NCI-H2171 treated with DMSO at 0.1 percent for 48 hours (cell line): ENCODE measurements at regions not wholly inside any gene's neighbourhood (a gene's known extent, or its start where the extent isn't known, plus 50 kb on each side); places are given as distances from the start of the nearest gene placed in this dataset.
"Not testable (repeated sequence)": the region's sequence is repeated elsewhere in the genome, so short reads cannot be mapped to it uniquely, and the experiment has no call there.

Experiments used
- DNase-seq: peaks from one replicate; lab custom pipeline; 2025; lab: John Stamatoyannopoulos, UW

DNA sequence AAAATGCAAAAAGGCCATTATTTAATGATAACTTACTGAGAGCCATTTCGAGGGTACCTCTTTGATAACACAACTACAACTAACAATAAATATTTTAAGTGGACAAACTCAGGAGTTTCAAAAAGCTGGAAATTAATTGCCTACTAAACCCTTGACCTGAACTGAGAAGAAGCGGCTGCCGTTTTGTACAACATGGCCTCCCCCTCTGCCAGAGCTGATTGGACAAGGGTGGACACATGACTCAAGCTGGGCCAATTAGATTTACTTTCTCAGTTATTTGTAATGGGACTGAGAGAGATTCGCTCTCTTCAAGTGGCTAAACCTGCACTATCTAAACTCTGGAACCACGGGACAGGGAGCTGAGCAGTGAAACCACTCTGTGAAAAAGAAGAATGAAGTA, 135.9 kb upstream of the SERPINE2 start:
- peak; percentile 10 for DNase-seq

DNA sequence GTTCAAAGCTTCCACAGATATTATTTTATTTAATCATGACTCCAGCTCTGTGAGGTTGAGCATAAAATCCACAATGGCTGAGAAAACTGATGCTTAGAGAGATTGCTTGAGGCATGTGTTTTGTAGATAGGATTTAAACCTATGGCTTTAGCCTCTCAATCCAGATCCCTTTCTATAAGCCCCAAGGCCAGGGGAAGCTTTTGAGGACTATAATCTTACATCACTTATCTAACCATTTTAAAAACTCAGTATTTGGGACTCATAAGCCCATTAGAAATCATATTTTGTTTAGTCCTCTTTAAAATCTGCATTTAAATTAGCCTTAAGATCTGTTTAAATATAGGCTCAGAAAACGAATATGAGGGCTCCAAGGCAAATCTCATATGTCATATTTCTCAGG, 135.4 kb upstream of the SERPINE2 start:
- DNase-seq, result no peak

- no peak for DNase-seq
Observed at GRCh38 chr2:224173933-224174332, 134.8 kb upstream of the SERPINE2 start.

GRCh38 chr2:224173210-224173609, 134.1 kb upstream of the SERPINE2 start:
- DNase-seq, result no peak

DNA sequence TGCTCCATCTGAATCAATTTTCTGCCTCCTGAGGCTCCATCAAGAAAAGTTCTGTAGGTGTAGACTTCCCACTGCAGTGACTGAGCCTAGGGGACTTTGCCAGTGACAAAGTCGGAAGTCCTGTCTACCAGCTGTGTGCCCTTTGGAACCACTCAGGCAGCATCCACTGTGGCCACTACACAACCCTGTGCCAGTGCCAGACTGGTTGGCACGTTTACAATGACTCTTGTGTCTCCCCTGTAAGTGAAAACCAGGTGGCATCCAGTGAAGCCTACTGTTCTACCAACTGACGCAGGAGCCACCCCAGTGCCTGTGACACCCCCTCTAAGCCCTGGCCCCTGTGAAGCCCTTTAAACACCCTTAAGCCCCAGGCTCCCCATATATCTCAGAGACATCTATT, 132.1 kb upstream of the SERPINE2 start:
- no peak for DNase-seq

GRCh38 chr2:224169847-224170246, 130.8 kb upstream of the SERPINE2 start:
- no peak for DNase-seq

DNA sequence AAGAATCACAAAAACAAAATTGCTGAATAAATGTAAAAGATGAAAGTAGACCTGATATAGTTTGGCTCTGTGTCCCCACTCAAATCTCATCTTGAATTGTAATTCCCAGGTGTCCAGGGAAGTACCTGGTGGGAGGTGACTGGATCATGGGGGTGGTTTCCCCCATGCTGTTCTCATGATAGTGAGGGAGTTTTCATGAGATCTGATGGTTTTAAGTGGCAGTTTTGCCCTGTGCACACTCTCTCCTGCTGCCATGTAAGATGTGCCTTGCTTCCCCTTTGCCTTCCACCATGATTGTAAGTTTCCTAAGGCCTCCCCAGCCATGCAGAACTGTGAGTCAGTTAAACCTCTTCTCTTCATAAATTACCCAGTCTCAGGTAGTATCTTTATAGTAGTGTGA, 128.7 kb upstream of the SERPINE2 start:
- not testable (repeated sequence) for DNase-seq

DNA sequence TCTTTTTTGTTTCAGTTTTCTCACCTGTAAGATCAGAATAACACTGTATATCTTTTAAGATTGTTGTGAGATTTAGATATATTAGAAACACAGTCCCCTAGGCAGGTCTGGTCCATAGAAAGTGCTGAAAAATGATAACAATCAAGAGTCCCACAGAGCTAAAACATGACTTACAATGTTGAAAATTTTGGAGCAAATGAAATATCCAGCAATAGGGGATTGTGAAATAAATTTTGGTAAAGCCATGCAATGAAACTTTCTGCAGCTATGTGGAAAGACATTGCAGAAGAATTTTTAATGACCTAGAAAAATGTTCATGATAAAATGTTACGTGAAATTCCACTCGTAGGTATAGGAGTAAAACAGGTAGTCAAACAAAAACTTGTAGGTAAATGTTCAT, 127.6 kb upstream of the SERPINE2 start:
- DNase-seq, result no peak

GRCh38 chr2:224165901-224166319, 126.8 kb upstream of the SERPINE2 start:
- DNase-seq, result no peak

GRCh38 chr2:224163566-224164307, 124.7 kb upstream of the SERPINE2 start:
- no peak for DNase-seq

DNA sequence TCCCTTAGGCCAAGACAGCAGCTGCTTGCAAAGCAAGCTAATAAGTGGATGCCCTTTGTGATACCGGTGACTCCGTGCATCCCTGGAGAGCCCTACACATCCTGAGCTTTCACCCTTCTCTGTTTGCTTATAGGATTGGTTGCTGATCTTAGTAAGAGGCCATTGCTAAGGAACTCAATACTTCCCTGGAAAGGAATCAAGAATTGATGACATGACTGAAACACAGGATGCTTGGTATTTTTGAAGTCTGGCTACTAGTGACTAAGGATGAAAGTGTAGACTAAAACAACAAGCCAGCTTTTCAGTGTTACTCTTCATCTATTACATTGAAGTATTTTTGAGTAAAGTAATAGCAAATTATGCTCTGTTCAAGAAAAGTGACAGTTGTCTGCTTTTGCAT, 123.0 kb upstream of the SERPINE2 start:
- DNase-seq, result no peak

DNA sequence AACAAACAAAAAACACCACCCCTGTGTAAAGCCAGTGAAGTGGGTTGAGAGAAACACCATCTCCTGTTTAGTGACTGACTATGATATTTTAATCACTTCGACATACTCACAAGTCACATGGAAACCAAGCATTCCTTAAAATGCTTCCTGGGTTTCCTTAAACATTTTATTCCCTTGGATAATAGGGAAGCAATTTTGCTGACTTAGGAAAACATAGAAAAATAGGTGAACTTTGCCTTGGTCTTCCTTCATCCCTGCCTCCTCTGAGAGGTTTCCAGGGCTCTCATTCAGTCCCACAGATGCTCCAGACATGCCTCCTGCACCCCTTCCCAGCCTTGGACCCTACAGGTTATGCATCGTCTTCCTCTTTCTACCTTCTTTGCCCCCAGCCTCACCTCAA, 122.6 kb upstream of the SERPINE2 start:
- no peak for DNase-seq

- no peak for DNase-seq
Observed at GRCh38 chr2:224160917-224161316, 121.8 kb upstream of the SERPINE2 start.

DNA sequence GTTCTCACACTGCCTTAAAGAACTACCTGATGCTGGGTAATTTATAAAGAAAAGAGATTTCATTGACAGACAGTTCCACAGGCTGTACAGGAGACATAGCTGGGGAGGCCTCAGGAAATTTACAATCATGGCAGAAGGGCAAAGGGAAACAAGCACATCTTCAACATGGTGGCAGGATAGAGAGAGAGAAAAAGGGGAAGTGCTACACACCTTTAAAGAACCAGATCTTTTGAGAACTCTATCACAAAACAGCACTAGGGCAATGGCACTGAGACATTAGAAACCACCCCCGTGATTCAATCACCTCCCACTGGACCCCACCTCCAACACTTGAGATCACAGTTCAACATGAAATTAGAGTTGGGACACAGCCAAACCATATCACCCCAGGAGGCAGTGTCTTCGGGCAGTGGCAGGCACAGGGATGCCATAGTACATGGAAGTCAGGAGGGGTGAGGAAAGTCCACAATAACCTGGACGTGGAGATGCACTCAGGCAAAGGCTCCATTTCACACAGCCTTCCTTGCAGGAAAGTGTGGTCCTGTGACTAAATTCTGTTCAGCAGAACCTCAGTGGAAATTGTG, 120.4 kb upstream of the SERPINE2 start:
- DNase-seq, result no peak

GRCh38 chr2:224158831-224159230, 119.7 kb upstream of the SERPINE2 start:
- DNase-seq, result no peak

GRCh38 chr2:224158061-224158460, 119.0 kb upstream of the SERPINE2 start:
- DNase-seq, result no peak

DNA sequence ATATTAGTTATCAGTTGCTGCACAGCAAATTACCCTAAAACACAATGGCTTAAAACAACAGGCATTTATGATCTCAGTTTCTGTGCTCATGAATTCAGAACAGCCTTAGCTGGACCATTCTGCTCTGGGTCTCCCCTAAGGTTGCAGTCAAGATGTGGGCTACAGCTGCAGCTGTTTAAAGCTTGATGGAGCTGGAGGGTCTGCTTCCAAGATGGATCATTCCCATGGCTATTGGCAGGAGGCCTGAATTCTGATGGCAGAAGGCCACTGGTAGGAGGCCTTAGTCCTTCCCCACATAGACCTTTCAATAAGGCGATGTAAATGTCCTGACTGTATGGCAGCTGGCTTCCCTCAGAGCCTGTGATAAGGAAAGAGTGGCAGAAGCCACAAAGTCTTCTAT, 118.6 kb upstream of the SERPINE2 start:
- DNase-seq, result no peak

DNA sequence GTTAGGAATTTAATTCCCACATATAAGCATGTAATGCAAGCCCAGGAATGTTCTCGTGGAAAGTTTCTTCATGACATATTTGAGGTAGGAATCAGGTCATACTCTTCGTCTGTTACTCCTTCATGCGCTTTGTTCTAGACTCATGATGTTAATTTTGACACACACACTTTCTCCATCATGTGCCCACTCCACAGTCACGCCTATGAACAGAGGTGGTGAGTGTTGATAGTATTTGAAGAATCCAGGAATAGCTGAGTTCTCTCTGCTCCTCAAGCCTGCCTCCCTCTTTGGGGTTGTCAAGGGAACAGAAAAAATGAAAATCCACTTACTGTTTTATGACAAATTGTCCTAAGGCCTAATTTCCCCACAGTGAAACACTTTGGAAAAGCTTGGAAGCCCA, 117.3 kb upstream of the SERPINE2 start:
- no peak for DNase-seq

DNA sequence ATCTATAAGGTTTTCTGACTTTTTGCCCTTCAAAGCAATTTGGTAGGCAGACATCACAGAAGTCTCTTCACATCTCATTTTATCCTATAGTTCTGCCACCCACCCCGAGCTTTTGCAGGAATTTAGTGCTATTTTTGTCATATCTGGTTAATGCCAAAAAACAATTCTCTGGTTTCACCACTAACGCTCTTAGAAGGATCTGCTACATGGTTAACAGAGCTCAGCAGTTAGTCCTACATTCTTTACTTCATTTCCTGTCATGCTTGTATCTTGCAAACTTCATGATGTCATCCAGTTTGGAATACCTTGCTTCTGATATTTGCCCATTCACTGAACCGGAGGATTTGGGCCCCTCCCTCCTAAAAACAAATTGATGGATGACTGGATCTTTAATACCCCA, 116.8 kb upstream of the SERPINE2 start:
- no peak for DNase-seq

- no peak for DNase-seq
Observed at GRCh38 chr2:224155371-224155770, 116.3 kb upstream of the SERPINE2 start.

- no peak for DNase-seq
Observed at GRCh38 chr2:224151680-224152310, 112.7 kb upstream of the SERPINE2 start.

GRCh38 chr2:224151161-224151560, 112.1 kb upstream of the SERPINE2 start:
- DNase-seq, result no peak

DNA sequence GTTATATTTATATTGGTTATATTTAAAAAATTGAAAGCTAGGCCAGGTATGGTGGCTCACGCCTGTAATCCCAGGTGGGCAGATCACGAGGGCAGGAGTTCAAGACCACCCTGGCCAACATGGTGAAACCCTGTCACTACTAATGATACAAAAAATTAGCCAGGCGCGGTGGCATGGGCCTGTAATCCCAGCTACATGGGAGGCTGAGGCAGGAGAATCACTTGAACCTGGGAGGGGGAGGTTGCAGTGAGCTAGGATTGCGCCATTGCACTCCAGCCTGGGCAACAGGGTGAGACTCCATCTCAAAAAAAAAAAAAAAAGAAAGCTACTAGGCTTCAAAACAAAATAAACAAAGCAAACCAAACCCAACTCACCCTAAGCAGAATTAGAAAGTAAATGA, 109.0 kb upstream of the SERPINE2 start:
- DNase-seq, result not testable (repeated sequence)

DNA sequence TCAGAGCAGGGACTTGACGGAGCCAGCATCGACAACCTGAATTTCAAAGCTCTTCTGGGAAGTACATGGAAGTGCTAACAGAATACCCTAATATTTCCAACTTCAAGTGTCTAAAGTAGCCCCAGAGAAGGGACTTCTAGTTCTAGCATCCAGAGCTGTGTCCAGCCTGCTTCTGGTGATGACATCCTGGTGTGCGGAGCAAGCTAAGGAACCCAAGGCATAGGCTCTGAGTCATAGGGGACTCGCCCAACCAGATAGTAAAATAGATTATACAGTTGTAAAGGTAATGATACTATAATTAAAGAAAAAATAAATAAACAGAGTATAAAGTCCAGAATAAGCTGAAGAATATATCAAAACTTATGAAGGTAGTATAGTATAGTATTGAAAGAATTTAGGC, 108.1 kb upstream of the SERPINE2 start:
- no peak for DNase-seq
